AG10803 (cell line): ENCODE measurements at regions not wholly inside any gene's neighbourhood (a gene's known extent, or its start where the extent isn't known, plus 50 kb on each side); places are given as distances from the start of the nearest gene placed in this dataset.

Experiments used
- DNase-seq: peaks from one replicate; pipeline ENCODE4 v3.0.0; 2010; ENCODE audit warnings: low read depth
- H3K4me3 ChIP-seq: 2 replicates; pipeline ENCODE4 v1.5.1; 2011; ENCODE audit warnings: mild to moderate bottlenecking, low read length, control low read depth
- TF ChIP-seq, protein P1 (sequence below): conservative IDR thresholded peaks from 2 replicates; pipeline ENCODE4 v1.5.1; 2011; ENCODE audit warnings: mild to moderate bottlenecking, low read length, control low read depth, inconsistent platforms

DNA sequence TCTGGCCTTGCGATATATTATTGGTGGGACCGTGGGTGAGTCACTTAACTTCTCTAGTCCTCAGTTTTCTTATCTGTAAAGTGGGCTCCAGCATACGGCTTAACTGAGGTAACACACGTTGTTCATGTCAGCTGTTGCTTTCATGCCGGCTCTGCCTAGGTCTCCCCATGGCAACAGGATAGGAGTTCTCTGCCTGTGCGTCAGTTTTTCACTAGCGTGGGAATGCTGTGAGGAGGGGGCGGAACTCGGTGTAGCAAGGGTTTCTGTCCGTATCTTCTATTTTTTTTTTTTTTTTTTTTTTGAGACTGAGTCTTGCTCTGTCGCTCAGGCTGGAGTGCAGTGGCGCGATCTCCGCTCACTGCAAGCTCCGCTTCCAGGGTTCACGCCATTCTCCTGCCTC is 758.5 kb upstream of the RBFOX1 start:
- no peak for DNase-seq
- TF ChIP-seq, protein P1, sequence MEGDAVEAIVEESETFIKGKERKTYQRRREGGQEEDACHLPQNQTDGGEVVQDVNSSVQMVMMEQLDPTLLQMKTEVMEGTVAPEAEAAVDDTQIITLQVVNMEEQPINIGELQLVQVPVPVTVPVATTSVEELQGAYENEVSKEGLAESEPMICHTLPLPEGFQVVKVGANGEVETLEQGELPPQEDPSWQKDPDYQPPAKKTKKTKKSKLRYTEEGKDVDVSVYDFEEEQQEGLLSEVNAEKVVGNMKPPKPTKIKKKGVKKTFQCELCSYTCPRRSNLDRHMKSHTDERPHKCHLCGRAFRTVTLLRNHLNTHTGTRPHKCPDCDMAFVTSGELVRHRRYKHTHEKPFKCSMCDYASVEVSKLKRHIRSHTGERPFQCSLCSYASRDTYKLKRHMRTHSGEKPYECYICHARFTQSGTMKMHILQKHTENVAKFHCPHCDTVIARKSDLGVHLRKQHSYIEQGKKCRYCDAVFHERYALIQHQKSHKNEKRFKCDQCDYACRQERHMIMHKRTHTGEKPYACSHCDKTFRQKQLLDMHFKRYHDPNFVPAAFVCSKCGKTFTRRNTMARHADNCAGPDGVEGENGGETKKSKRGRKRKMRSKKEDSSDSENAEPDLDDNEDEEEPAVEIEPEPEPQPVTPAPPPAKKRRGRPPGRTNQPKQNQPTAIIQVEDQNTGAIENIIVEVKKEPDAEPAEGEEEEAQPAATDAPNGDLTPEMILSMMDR: no peak

DNA sequence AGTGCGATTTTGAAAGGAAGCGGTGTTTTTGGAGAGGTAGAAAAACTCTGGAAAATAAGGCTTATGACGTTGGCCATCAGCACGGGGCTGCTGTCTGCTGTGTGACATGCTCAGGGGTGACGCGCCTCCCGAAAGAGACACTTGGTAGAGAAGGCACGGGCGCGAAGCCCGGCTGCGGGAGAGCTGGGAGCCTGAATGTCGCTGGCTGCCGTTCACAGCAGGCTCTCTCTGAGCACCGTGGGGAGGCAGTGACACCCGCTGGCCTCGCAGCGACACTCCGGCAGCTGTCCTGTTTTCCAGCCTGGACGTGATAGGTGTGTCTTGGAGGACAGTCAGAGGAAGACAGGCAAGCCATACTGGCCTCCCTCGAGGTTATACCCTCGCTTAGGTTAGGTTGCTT is 759.1 kb upstream of the RBFOX1 start:
- DNase-seq: no peak
- TF ChIP-seq, protein P1: no peak
- H3K4me3 ChIP-seq: no peak overlapping the region

More for the DNA sequence above, 758.5 kb upstream of the RBFOX1 start:
- no peak overlapping the region for H3K4me3 ChIP-seq

DNA sequence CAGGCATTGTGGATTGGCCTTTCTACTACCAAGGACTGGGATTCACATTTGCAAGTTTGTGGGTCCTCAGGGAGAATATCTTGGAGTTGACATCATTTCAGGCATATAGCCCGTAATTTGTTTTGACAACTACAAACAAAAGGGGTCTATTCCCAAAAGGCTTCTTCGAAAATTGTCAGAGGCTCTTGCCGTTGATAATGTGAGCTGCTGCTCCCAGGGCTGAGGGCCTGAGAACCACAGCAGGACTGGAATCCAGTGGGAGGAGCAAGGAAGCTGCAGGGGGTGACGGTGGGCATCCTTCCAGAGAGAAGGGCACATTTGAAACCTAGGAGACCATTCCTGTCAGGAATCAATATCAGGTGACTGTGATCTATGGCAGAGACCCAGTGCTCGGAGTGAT is 761.6 kb upstream of the RBFOX1 start:
- no peak for DNase-seq
- TF ChIP-seq, protein P1: no peak
- no peak overlapping the region for H3K4me3 ChIP-seq

DNA sequence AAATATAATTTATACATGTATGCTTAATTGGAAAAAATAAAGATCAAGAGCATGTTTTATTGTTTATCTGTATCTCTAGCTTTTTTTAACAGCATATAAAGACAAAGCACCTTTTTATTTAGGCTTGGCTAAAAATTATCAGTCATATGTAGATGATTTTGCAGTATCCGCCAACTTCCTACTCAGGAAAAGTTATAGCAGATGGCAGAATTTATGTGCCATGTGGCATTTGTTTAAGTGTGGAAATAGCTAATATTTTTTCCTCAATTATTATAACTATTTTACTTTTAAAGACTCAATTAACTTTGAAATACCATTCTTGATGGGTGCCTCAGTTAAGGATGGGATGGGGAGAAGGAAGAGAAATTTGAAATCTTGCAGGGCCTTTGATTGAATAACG is 762.1 kb upstream of the RBFOX1 start:
- TF ChIP-seq, protein P1: no peak
- no peak for DNase-seq
- no peak overlapping the region for H3K4me3 ChIP-seq

DNA sequence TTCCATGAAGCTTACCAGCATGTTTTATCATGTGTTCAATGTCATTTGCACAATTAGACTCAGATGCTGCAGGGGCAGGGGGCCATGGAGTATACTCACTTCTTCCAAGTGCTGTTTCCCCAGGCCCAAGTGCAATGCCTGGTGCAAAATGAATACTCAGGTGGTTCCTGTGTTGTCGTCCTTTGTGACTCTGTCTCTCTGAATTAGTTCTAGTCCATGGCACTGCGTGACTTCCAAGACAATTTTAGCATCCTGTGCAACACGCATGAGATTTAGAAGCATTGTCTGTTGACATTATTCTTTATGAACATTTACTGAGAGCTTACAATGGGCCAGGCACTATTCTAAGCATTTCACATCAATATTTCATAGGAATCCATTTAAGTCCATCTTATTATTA is 769.7 kb upstream of the RBFOX1 start:
- no peak for DNase-seq
- TF ChIP-seq, protein P1: no peak
- H3K4me3 ChIP-seq: no peak overlapping the region

DNA sequence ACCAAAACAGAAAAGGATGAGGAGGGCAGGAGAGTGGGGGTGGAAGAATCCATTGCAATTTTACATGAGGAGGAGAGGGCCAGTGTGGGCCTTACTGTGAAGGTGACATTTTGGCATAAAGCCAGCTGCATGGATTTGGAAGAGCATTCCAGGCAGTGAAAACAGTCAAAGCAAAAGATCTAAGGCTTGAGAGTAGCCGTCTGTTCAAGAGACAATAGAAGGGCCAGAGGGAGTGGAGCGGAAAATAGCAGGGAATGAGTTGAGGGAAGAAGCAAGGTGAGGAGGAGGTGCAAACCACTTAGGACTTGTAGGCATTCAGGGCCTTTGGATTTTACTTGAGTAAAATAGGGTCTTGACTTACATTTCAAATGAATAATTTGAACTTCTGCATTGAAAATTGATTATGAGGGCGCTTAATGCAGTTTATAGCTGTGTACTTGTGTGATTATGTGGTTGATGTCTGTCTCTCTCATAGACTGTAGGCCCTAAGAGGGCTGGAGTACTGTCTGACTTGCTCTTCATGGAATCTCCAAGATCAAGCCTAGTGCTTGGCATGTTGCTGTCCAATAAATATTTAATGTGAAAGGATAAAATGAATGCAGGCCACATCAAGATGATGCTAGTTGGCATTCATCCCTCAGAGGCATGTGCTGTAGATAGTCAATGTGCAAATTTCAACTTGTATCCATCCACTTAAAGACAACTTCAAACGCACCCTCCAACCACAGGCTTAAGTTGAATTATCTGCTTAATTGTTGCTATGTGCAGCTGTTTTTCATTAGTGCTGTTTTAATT is 772.1 kb upstream of the RBFOX1 start:
- no peak overlapping the region for H3K4me3 ChIP-seq
- TF ChIP-seq, protein P1: no peak
- DNase-seq: no peak

DNA sequence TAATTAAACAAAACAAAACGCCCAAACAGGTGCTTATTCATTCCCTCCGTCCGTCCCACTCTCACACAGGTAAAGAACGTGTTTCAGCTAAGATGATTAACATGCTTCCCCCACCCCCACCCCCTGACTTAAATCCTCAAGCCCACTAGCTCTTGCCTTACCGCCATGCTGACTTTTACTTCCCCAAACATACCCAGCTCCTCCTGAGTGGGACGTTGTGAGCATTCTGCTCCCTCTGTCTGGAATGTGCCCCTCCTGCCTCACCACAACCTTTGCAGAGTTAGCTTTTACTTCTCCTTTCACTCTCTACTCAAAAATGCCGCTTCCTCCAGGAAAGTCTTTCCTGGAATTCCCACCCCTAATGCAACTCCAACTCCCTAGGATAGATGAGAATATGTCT is 774.0 kb upstream of the RBFOX1 start:
- TF ChIP-seq, protein P1: no peak
- H3K4me3 ChIP-seq: no peak overlapping the region

More for the DNA sequence above, 774.0 kb upstream of the RBFOX1 start:
- DNase-seq: no peak
